NCI-H524 treated with DMSO at 0.1 percent for 48 hours (cell line): ENCODE measurements at regions not wholly inside any gene's neighbourhood (a gene's known extent, or its start where the extent isn't known, plus 50 kb on each side); places are given as distances from the start of the nearest gene placed in this dataset.
"Not testable (repeated sequence)": the region's sequence is repeated elsewhere in the genome, so short reads cannot be mapped to it uniquely, and the experiment has no call there.

ENCODE experiments used
- DNase-seq: peaks from one replicate; lab custom pipeline; 2025; lab: John Stamatoyannopoulos, UW

DNA sequence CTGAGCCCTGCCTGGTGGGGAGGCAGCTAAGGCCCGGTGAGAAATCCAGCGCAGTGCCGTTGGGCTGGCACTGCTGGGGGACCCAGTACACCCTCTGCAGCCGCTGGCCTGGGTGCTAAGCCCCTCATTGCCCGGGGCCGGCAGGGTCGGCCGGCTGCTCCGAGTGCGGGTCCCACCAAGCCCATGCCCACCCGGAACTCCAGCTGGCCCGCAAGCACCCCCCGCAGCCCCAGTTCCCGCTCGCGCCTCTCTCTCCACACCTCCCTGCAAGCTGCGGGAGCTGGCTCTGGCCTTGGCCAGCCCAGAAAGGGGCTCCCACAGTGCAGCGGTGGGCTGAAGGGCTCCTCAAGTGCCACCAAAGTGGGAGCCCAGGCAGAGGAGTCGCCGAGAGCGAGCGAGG lies 225.1 kb upstream of the ANKH start:
- not testable (repeated sequence) for DNase-seq

DNA sequence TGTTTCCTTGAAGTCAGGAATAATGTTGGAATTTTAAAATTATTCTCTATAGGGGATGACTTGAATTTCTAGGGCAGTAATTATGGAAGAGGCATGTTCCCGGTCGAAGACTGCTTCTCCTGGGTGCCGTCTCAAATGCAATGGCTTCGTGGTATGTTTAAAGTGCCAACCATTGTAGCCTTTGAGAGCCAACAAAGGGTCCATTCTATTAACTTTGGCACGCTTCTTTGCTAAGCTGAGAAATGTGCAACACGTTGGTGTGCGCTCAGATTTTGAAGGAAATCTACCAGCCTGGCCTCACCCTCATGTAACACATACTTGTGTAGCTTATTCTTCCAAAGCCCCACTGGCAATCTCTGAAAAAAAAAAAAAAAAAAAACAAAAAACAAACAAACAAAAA lies 221.2 kb upstream of the ANKH start:
- DNase-seq = no peak

- no peak for DNase-seq
Measured at GRCh38 chr5:15085671-15086070, 214.1 kb upstream of the ANKH start.

GRCh38 chr5:15082096-15082495 lies 210.5 kb upstream of the ANKH start:
- no peak for DNase-seq

- DNase-seq = no peak
Measured at GRCh38 chr5:15080219-15080618, 208.6 kb upstream of the ANKH start.

- DNase-seq = no peak
Measured at GRCh38 chr5:15079566-15079965, 208.0 kb upstream of the ANKH start.

DNA sequence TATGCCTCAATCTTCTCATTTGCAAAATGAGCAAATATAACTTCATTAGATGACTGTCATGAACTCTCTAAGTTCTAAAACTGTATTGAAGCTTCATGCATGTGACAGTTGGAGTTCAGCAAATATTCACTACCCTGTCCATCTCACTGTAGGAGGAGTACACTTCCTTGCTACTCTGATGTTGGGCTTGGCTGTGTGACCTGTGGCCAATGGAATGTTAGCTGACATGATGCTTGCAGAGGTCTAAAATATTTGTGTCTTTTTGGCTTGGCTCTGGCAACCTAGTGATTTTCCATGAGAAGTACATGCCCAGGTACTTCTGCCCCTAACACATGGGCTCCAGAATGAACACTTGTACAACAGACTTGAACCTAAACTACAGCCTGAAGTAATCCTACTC lies 203.1 kb upstream of the ANKH start:
- no peak for DNase-seq

- DNase-seq = no peak
Measured at GRCh38 chr5:15073453-15073852, 201.9 kb upstream of the ANKH start.

- no peak for DNase-seq
Measured at GRCh38 chr5:15070907-15071306, 199.3 kb upstream of the ANKH start.

- no peak for DNase-seq
Measured at GRCh38 chr5:15069407-15069905, 197.9 kb upstream of the ANKH start.

DNA sequence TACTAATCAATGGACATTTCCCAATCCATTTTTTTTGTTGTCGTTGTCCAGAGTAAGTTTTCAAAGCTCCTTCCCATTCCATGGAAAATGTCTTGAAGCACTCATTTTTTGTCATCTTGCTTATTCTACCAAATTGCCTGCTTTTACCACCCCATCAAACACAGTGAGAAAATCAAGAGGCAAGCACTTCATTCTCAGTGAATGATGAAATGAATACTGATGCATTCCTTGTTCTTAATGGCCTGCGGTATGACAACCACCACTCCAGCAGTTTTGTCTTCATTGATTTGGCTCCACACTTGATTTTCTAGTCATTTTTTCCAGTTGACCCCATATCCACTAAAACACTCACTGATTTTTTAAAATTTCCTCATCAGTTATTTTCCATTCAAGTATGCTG lies 193.5 kb upstream of the ANKH start:
- no peak for DNase-seq

DNA sequence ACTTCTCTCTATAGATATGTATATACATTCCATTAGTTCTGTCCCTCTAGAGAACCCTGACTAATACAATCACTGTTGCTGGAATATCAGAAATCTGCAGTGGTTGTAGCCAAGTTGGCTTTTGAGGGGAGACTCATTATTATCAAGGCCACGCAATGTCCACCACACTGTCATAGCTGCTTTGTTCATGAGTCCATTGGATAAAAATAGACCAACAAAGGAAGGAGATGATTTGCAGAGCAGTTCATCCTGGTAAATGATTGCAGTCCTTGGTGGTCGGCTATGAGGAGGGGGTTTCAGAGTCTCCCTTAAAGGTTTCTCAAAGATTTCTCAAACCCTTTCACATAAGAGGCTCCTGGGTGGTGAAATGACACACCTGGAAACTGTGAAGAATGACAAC lies 192.8 kb upstream of the ANKH start:
- no peak for DNase-seq

DNA sequence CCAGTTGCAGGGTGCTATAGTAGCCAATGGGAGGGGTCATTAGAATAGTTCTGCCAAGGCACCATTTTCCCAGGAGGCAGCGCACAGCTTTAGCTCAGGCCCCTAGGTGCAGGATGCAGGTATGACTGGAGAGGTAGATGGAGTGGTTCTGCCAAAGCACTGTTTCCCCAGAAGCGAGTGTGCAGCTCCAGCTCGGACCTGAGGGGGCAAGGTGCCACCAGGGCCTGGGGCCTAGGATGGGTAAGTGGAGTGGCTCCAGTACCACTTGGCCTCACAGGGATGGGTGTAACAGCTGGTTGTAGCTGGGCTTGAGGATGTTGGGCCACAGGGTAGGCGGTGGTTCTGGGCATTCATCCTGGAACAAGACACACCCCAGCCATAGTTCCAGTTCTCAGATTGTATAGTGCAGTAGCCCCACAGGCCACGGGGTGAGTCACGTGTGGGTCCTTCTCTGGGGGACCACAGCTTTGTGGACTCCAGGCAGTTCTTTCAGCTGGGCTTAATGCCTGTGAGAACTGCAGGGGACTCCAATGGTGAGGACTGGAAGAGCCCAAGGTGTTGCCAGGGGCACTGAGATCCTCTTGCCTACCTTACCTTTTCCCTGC lies 185.5 kb upstream of the ANKH start:
- no peak for DNase-seq

- DNase-seq = no peak
Measured at GRCh38 chr5:15044521-15044920, 172.9 kb upstream of the ANKH start.

- no peak for DNase-seq
Measured at GRCh38 chr5:15037247-15037908, 165.8 kb upstream of the ANKH start.

DNA sequence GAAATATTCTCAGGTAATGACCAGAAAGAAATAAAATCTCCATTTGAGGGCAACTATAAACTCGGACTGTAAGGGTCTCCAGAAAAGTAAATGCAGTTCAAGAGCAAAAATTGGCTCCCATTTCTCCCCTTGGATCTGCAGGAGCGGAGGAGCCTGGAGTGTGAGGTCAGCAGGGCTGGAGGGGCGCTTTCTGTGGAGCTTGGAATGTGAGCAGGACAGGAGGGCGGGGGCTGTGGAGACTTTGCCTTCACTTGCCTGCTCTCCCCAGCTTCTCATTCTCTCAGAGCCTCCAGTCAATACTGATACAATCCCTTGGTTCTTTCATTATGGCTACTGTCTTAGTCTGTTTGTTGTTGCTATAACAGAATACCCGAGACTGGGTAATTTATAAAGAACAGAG lies 162.8 kb upstream of the ANKH start:
- DNase-seq = no peak

GRCh38 chr5:15031180-15031579 lies 159.6 kb upstream of the ANKH start:
- no peak for DNase-seq

GRCh38 chr5:15027764-15028163 lies 156.2 kb upstream of the ANKH start:
- DNase-seq = no peak

DNA sequence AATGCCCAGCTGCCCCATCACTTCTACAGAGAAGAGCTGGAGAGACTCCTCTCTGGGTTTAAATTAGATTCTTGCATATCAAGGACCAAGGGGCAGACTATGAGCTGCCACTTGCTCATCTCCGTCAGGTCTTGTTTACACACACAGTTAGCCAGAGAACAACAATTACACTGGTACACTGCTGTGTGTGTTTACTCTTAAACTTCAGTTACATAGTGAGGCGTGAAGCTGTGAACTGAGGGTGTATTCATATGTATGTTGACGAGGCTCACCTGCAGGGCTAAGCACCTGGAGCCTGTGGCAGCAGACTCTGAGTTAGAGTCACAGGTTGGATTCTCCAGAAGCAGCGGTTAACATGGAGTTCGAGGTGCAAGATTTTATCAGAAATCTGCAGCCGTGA lies 155.4 kb upstream of the ANKH start:
- no peak for DNase-seq

DNA sequence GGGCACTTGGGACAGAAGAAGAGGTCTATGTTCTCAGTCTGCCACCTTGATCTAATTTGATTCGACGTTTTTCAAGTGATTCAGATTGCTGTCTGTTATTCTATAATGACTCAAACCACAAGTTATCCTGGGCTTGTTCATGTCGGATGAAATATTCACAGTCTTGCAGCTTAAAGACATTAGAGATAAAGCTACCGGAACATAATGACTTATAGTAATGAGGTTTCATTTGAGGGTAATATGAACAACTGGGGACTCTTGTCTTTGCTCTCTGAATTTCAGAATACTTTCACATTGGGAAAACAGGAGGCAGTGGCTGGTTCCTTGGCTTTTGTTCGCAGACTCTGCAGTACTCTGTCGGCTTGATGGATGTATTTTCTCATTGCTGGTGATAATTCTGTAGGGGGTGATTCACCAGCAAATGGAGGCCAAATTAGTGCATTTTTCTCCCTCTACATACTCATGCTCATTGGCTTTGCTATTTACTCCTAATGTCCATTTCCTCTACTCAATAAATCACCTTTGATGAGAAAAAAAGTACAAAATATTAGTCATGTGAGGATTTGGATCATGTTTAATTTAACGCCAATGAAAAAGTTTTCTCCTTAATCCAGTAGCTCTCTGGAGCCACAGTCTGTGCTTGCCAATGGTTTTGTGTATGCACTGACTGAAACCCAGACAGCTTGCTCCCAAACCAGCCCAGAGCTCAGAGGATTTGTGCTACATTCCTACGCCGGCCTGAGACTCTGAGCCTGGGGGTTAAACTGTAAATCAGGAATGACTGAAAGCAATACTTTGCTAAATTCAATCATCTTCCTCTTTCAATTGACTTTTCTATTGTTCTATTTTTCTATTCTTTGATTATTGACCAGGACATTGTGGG lies 154.7 kb upstream of the ANKH start:
- no peak for DNase-seq

- no peak for DNase-seq
Measured at GRCh38 chr5:15023846-15024245, 152.3 kb upstream of the ANKH start.

- no peak for DNase-seq
Measured at GRCh38 chr5:15023266-15023665, 151.7 kb upstream of the ANKH start.
